PC-3 (cell line): ENCODE measurements at regions not wholly inside any gene's neighbourhood (a gene's known extent, or its start where the extent isn't known, plus 50 kb on each side); places are given as distances from the start of the nearest gene placed in this dataset.

Experiments used
- ATAC-seq: fragments of 200-7000 bp; cut with Tn5 transposase; 2 replicates; pipeline ENCODE4 v1.9.1; 2020; ENCODE audit warnings: mild to moderate bottlenecking, moderate library complexity
- BruUV-seq: library from RNA; stranded (reverse); fragments of 400-500 nt; replicated peaks from 2 replicates; lab custom pipeline; 2021; lab: Mats Ljungman, UMichigan
- CTCF ChIA-PET: fragments of 300-600 bp; sonication (Branson Sonifier 250); formaldehyde crosslinking; loops from one replicate; lab custom pipeline; 2022; ENCODE audit warnings: antibody characterized with exemption; lab: Charles Lee
- POLR2A ChIA-PET: fragments of 300-600 bp; sonication (Branson Sonifier 250); formaldehyde crosslinking; loops from one replicate; lab custom pipeline; 2022; ENCODE audit warnings: antibody characterized with exemption; ENCODE audit not compliant: unreplicated experiment; lab: Charles Lee
- DNase-seq: peaks from one replicate; pipeline ENCODE4 v3.0.0-alpha.2; 2015
- H2AFZ ChIP-seq: fragments of 300-600 bp; sonication (generic); 2 replicates; pipeline ENCODE4 v1.6.0; 2016; ENCODE audit warnings: antibody characterized with exemption, low read length
- H3F3A ChIP-seq: fragments of 300-600 bp; sonication (generic); one replicate; pipeline ENCODE4 v1.6.0; 2017; ENCODE audit warnings: antibody characterized with exemption, low read length, control low read depth, mild to moderate bottlenecking; ENCODE audit not compliant: unreplicated experiment
- H3K27ac ChIP-seq: fragments of 300-600 bp; sonication (generic); 2 replicates; pipeline ENCODE4 v1.5.1; 2016; ENCODE audit warnings: mild to moderate bottlenecking, low read length
- H3K27me3 ChIP-seq: fragments of 300-600 bp; sonication (generic); 2 replicates; pipeline ENCODE4 v1.6.1; 2016; ENCODE audit warnings: low read length, mixed read lengths
- H3K36me3 ChIP-seq: fragments of 300-600 bp; sonication (generic); 2 replicates; pipeline ENCODE4 v1.6.1; 2016; ENCODE audit warnings: low read depth, mixed run types, low read length, mixed read lengths
- H3K4me1 ChIP-seq: fragments of 300-600 bp; sonication (generic); 2 replicates; pipeline ENCODE4 v1.5.1; 2016; ENCODE audit warnings: low read length; ENCODE audit not compliant: insufficient read depth
- H3K4me2 ChIP-seq: fragments of 300-600 bp; sonication (generic); 2 replicates; pipeline ENCODE4 v1.6.0; 2016; ENCODE audit warnings: low read length
- H3K4me3 ChIP-seq: fragments of 300-600 bp; sonication (generic); 2 replicates; pipeline ENCODE4 v1.5.1; 2016; ENCODE audit warnings: mild to moderate bottlenecking, low read length, mixed read lengths
- H3K79me2 ChIP-seq: fragments of 300-600 bp; sonication (generic); 2 replicates; pipeline ENCODE4 v1.6.1; 2017; ENCODE audit warnings: low read length, mixed read lengths
- H3K9ac ChIP-seq: fragments of 300-600 bp; sonication (generic); 2 replicates; pipeline ENCODE4 v1.6.0; 2016; ENCODE audit warnings: mild to moderate bottlenecking, low read length
- H3K9me2 ChIP-seq: fragments of 300-600 bp; sonication (generic); replicated peaks from 2 replicates; pipeline ENCODE4 v1.6.1; 2016; ENCODE audit warnings: mixed run types, low read length, mixed read lengths
- H3K9me3 ChIP-seq: fragments of 300-600 bp; sonication (generic); 2 replicates; pipeline ENCODE4 v1.6.1; 2016; ENCODE audit warnings: low read length, mixed read lengths
- H4K20me1 ChIP-seq: fragments of 300-600 bp; sonication (generic); 2 replicates; pipeline ENCODE4 v1.6.1; 2016; ENCODE audit warnings: low read length, mixed read lengths
- CTCF ChIP-seq: fragments of 300-600 bp; sonication (generic); conservative IDR thresholded peaks from 2 replicates; pipeline ENCODE4 v1.5.1; 2017; ENCODE audit warnings: antibody characterized with exemption, low read depth, mild to moderate bottlenecking, low read length
- EZH2 ChIP-seq: fragments of 300-600 bp; sonication (generic); IDR thresholded peaks from one replicate; pipeline ENCODE4 v1.6.1; 2017; ENCODE audit warnings: antibody characterized with exemption, mild to moderate bottlenecking, low read length; ENCODE audit not compliant: unreplicated experiment
- EZH2phosphoT487 ChIP-seq: fragments of 300-600 bp; sonication (generic); IDR thresholded peaks from 2 replicates; pipeline ENCODE4 v1.6.1; 2018; ENCODE audit warnings: mild to moderate bottlenecking, antibody characterized with exemption, low read length, borderline replicate concordance
- intact Hi-C: fragments of 100-400 bp; cut with micrococcal nuclease; formaldehyde crosslinking; loops from 2 replicates; pipeline ENCODE4 v1.9.0; 2023

- no peak overlapping the region for H2AFZ ChIP-seq
- intact Hi-C loops: no loop called here
- no peak for ATAC-seq
Measured at GRCh38 chr20:48210111-48211027, 425.1 kb upstream of the SULF2 start.

GRCh38 chr20:48209102-48209501 lies 423.8 kb upstream of the SULF2 start:
- TF ChIP-seq EZH2 (no peak), EZH2phosphoT487 (no peak), CTCF (no peak)
- Histone ChIP-seq H3K4me3 (no peak overlapping the region), H4K20me1 (no peaks in the 10 kb centered on the region), H3K4me1 (0 out of 2 replicates have a peak, but pooled peaks cover 4% of the 10 kb centered on the region), H2AFZ (no peak overlapping the region), H3K36me3 (no peaks in the 10 kb centered on the region), H3K9me3 (no peaks in the 10 kb centered on the region), H3K9me2 (no peaks in the 10 kb centered on the region), H3K27me3 (no peaks in the 10 kb centered on the region), H3K9ac (no peak overlapping the region), H3F3A (no peaks in the 10 kb centered on the region), H3K4me2 (no peak overlapping the region), H3K27ac (no peak overlapping the region), H3K79me2 (no peaks in the 10 kb centered on the region)
- no TSS peak for BruUV-seq
- intact Hi-C loops: no loop called here
- ChIA-PET POLR2A (interaction anchor here (0.5 kb wide), 1 partner anchor 78 kb away, joined by 3 read pairs; no protein-coding TSS in a partner anchor), CTCF (no interaction called here)
- DNase-seq (no peak), ATAC-seq (no peak)

More at GRCh38 chr20:48210111-48211027, 425.1 kb upstream of the SULF2 start:
- Histone ChIP-seq H3K4me3 (no peak overlapping the region), H3K9ac (no peak overlapping the region), H3K9me2 (no peaks in the 10 kb centered on the region), H3F3A (no peaks in the 10 kb centered on the region), H3K4me1 (0 out of 2 replicates have a peak, but pooled peaks cover 4% of the 10 kb centered on the region), H4K20me1 (no peaks in the 10 kb centered on the region), H3K4me2 (no peak overlapping the region), H3K27ac (no peak overlapping the region), H3K36me3 (no peaks in the 10 kb centered on the region), H3K9me3 (no peaks in the 10 kb centered on the region), H3K27me3 (no peaks in the 10 kb centered on the region), H3K79me2 (no peaks in the 10 kb centered on the region)
- CTCF ChIA-PET: no interaction called here
- POLR2A ChIA-PET: no interaction called here
- DNase-seq: no peak
- TF ChIP-seq EZH2: no peak
- no peak for TF ChIP-seq CTCF
- no peak for TF ChIP-seq EZH2phosphoT487
- no TSS peak for BruUV-seq

GRCh38 chr20:48208176-48208575 lies 422.9 kb upstream of the SULF2 start:
- TF ChIP-seq EZH2phosphoT487: no peak
- TF ChIP-seq CTCF: no peak
- no peak for TF ChIP-seq EZH2

More at GRCh38 chr20:48208176-48208575, 422.9 kb upstream of the SULF2 start:
- no peaks in the 10 kb centered on the region for H3K4me1 ChIP-seq
- no peak overlapping the region for H3K4me2 ChIP-seq
- H3K9me3 ChIP-seq: no peaks in the 10 kb centered on the region
- no peak overlapping the region for H3K9ac ChIP-seq
- no peak overlapping the region for H3K27ac ChIP-seq
- no peaks in the 10 kb centered on the region for H3K9me2 ChIP-seq
- H3K27me3 ChIP-seq: no peaks in the 10 kb centered on the region
- ChIA-PET CTCF (no interaction called here), POLR2A (no interaction called here)
- H2AFZ ChIP-seq: no peak overlapping the region
- H3K79me2 ChIP-seq: no peaks in the 10 kb centered on the region
- no TSS peak for BruUV-seq
- intact Hi-C loops: no loop called here
- ATAC-seq (no peak), DNase-seq (no peak)
- H3K4me3 ChIP-seq: no peak overlapping the region
- H3K36me3 ChIP-seq: no peaks in the 10 kb centered on the region
- no peaks in the 10 kb centered on the region for H3F3A ChIP-seq
- no peaks in the 10 kb centered on the region for H4K20me1 ChIP-seq
